MG63 (cell line): ENCODE measurements at regions not wholly inside any gene's neighbourhood (a gene's known extent, or its start where the extent isn't known, plus 50 kb on each side); places are given as distances from the start of the nearest gene placed in this dataset.
"Not testable (repeated sequence)": the region's sequence is repeated elsewhere in the genome, so short reads cannot be mapped to it uniquely, and the experiment has no call there.

ENCODE experiments used
- DNase-seq: peaks from one replicate; pipeline ENCODE4 v3.0.0-alpha.2; 2020
- H3K27me3 ChIP-seq: fragments of 250-450 bp; sonication (Bioruptor Pico); 2 replicates; pipeline ENCODE4 v1.5.1; 2020; ENCODE audit warnings: mild to moderate bottlenecking, moderate library complexity
- H3K36me3 ChIP-seq: fragments of 250-450 bp; sonication (Bioruptor Pico); 2 replicates; pipeline ENCODE4 v1.5.1; 2020; ENCODE audit warnings: mild to moderate bottlenecking, moderate library complexity
- H3K4me3 ChIP-seq: fragments of 250-450 bp; sonication (Bioruptor Pico); 2 replicates; pipeline ENCODE4 v1.5.1; 2020; ENCODE audit warnings: mild to moderate bottlenecking, moderate library complexity
- H3K9me3 ChIP-seq: fragments of 250-450 bp; sonication (Bioruptor Pico); 2 replicates; pipeline ENCODE4 v1.5.1; 2020; ENCODE audit warnings: mild to moderate bottlenecking, moderate library complexity

DNA sequence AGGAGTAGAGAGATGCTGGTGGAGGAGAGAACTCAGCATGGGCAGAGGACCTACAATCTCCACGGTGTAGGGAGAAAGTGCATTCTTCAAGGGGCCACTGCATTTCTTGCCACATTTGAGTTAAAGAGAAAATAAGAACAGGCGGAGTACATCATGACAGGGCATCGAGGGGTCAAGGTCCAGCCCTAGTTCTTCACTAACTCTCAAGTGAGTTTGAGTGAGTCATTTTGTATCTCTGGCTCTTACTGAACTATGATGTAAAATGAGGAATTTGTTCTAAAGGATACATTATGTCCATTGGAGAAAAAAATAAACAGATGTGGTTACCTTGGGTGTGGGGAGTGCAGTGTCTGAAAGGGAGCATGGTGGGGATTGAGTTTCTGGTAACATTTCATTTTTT is 182.9 kb downstream of the XPNPEP1 start:
- Histone ChIP-seq H3K27me3 (no peaks in the 10 kb centered on the region), H3K9me3 (no peaks in the 10 kb centered on the region), H3K4me3 (no peak overlapping the region), H3K36me3 (no peaks in the 10 kb centered on the region)
- peak; percentile 58 for DNase-seq

- H3K27me3 ChIP-seq: no peaks in the 10 kb centered on the region
- H3K9me3 ChIP-seq: no peaks in the 10 kb centered on the region
- DNase-seq: no peak
- H3K36me3 ChIP-seq: no peaks in the 10 kb centered on the region
- no peak overlapping the region for H3K4me3 ChIP-seq
Observed at GRCh38 chr10:109737626-109738025, 185.7 kb downstream of the XPNPEP1 start.

DNA sequence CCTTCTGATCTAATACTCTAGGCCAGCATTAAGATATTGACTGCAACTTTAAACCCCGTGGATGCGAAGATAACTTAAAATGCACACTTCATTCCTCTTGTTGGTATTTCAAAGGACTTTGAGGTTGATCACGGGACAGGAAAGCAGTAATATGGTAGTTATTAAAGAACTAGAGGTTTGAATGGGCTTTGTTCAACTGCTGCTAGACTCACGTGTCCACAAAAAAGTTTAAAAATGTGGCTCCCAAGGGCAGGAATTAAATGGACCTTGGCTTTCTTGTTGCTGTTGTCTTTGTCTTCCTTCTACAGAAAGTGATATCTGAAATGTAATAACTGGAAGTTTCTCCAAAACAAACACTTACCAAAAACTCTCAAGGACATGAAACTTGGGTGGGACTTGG is 186.3 kb downstream of the XPNPEP1 start:
- H3K9me3 ChIP-seq: no peaks in the 10 kb centered on the region
- H3K4me3 ChIP-seq: no peak overlapping the region
- H3K36me3 ChIP-seq: no peaks in the 10 kb centered on the region
- no peaks in the 10 kb centered on the region for H3K27me3 ChIP-seq
- no peak for DNase-seq

DNA sequence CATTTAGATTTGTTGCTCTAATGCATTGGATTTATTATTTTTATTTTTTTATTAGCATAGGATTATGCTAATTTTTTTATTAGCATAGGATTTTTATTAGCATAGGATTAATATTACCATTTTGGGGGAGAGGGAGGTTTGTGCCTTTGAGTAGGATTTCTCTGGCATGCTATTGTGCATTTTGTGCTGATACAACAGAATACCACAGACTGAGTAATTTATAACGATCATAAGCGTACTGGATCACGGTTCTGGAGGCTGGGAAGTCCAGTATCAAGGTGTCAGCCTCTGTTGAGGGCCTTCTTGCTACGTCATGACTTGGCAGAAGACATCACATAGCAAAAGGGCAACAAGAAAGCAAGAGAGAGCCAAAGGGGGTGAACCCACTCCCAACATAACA is 187.5 kb downstream of the XPNPEP1 start:
- no peak for DNase-seq

GRCh38 chr10:109732254-109732965 is 190.9 kb downstream of the XPNPEP1 start:
- DNase-seq: no peak
- Histone ChIP-seq H3K9me3 (no peaks in the 10 kb centered on the region), H3K27me3 (no peaks in the 10 kb centered on the region), H3K4me3 (no peak overlapping the region), H3K36me3 (no peaks in the 10 kb centered on the region)

More for the DNA sequence above, 187.5 kb downstream of the XPNPEP1 start:
- Histone ChIP-seq H3K4me3 (no peak overlapping the region), H3K36me3 (no peaks in the 10 kb centered on the region), H3K27me3 (no peaks in the 10 kb centered on the region), H3K9me3 (no peaks in the 10 kb centered on the region)

DNA sequence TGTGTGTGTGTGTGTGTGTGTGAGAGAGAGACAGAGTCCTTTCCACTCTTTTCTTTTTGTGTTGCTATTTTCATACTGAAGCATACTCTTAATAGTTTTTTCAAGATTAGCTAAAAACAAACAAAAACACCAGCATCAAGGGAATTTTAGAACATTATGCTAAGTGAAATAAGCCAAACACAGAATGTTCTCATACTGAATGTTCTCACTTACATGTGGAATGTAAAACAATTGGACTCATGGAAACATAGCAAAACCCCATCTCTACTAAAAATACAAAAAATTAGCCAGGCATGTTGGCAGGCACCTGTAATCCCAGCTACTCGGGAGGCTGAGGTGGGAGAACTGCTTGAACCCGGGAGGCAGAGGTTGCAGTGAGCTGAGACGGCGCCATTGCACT is 193.4 kb downstream of the XPNPEP1 start:
- H3K4me3 ChIP-seq, H3K27me3 ChIP-seq, H3K36me3 ChIP-seq, DNase-seq, H3K9me3 ChIP-seq: not testable (repeated sequence)

DNA sequence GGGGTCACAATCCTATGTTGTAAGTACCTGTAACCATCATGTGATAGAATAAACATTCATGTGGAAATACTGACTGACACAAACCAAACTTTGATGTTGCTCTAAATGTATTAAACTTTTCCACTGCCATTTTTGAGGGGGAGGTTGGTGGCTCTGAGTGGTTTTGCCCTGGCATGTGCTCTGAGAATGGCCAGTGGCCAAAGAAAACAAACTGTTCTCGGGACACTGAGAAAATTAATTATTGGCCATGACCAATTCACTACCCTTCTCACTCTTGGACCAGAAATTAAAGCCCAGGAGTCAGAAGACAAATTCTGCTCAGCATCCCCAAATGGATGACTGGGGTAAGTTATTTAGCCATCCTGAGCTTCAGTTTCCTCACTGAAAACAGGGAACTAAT is 195.9 kb downstream of the XPNPEP1 start:
- DNase-seq: no peak
- Histone ChIP-seq H3K36me3 (no peaks in the 10 kb centered on the region), H3K27me3 (no peaks in the 10 kb centered on the region), H3K9me3 (no peaks in the 10 kb centered on the region), H3K4me3 (no peak overlapping the region)

- Histone ChIP-seq H3K27me3 (no peaks in the 10 kb centered on the region), H3K36me3 (no peaks in the 10 kb centered on the region), H3K4me3 (no peak overlapping the region), H3K9me3 (no peaks in the 10 kb centered on the region)
- no peak for DNase-seq
Observed at GRCh38 chr10:109726473-109726872, 196.8 kb downstream of the XPNPEP1 start.

DNA sequence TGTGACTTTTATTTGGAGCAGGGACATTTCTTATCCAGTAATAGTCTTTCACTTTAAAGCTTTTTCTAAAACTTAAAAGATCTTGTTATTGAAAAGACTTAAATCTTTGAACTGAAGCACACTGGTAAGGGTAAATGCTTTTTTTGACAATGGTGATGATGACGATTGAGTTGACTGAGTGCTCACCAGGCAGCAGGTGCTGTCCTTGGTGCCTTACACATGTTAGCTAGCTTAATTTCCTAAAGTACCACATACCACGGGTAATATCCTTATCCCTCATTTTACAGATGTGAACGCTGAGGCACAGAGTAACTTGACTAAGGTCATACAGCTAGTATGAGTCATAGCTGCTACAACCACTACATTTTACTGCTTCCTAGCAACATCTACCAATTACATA is 200.0 kb downstream of the XPNPEP1 start:
- Histone ChIP-seq H3K36me3 (no peaks in the 10 kb centered on the region), H3K4me3 (no peak overlapping the region), H3K9me3 (no peaks in the 10 kb centered on the region), H3K27me3 (no peaks in the 10 kb centered on the region)
- DNase-seq: no peak

GRCh38 chr10:109721453-109722064 is 201.8 kb downstream of the XPNPEP1 start:
- no peak for DNase-seq
- Histone ChIP-seq H3K9me3 (no peaks in the 10 kb centered on the region), H3K27me3 (no peaks in the 10 kb centered on the region), H3K36me3 (no peaks in the 10 kb centered on the region), H3K4me3 (no peak overlapping the region)

DNA sequence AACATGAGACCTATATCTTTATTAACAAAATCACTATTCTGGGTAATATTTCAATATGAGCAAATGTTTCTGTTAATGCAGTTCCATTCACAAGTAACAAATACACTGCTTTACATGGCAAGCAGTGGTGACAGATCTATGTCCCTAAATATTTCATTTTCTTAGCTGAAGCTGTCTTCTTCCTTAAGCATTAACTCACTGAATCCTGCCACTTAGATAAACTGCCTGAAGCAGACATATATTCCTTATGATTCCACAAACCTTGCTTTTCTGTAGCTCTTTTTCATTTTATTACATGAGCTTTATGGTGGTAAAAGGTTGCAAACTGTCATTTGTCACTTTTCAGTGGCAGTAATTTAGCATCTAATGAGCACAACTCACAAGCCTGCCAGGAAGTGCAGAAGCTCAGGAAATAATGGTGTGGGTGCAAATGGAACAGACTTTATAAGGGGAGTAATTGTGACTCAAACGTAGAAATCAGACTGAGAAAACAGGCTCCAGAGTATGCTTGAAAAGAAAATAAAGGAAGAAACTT is 217.2 kb downstream of the XPNPEP1 start:
- DNase-seq: no peak
- Histone ChIP-seq H3K9me3 (peaks cover 3% of the 10 kb centered on the region; the same call in 1 of the 2 replicates), H3K36me3 (no peaks in the 10 kb centered on the region), H3K4me3 (no peak overlapping the region), H3K27me3 (no peaks in the 10 kb centered on the region)

GRCh38 chr10:109701633-109702215 is 221.6 kb downstream of the XPNPEP1 start:
- Histone ChIP-seq H3K4me3 (no peak overlapping the region), H3K9me3 (no peaks in the 10 kb centered on the region), H3K36me3 (no peaks in the 10 kb centered on the region), H3K27me3 (no peaks in the 10 kb centered on the region)
- DNase-seq: peak; percentile 4

DNA sequence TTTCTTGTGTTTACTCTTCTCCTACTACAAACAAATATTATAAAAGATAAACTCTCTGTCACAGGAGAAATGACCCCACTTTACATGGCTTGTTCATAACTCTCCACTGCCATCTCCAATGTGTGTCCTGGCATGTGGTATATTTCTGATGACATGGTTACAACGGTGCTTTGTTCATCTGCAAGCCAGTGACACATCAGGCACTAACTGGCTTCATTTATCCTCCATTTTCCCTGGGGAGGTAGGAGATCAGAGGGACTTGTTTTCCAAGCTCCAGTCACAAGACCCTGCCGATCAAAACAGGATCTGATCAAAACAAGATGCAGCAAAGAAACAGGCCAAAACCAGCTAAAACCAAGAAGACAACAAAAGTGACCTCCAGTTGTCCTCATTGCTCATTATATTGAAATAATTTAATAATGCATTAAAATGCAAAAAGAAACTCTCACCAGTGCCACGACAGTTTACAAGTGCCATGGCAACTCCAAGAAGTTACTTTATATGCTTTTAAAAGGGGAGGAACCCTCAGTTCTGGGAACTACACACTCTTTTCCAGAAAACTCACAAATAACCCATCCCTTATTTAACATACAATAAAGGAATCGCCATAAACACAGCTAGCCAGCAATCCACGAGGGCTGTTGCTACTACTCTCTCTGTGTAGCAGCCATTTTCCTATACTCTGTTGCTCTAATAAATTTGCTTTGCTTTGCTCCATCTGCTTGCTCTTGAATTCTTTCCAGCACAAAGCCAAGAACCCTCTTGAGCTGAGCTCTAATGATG is 224.2 kb downstream of the XPNPEP1 start:
- no peaks in the 10 kb centered on the region for H3K27me3 ChIP-seq
- no peaks in the 10 kb centered on the region for H3K9me3 ChIP-seq

DNA sequence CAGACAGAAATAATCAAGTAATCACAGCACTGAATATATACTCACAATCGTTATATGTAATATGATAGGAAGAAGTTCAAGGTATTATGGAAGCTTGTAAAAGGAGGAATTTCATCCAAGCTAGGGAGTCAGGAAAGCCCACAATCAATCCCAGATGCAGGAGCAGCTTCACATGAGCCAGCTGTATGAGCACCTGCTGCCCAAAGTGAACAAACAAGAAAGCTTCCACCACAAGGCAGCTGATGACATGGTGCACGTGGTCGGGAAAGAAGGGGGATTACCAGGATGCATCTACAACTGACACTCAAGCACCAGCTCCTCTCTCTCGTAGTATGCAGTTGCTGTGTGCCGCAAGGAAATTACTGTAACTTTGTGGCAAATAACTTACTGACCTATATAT is 225.2 kb downstream of the XPNPEP1 start:
- Histone ChIP-seq H3K4me3 (no peak overlapping the region), H3K36me3 (no peaks in the 10 kb centered on the region), H3K9me3 (no peaks in the 10 kb centered on the region), H3K27me3 (no peaks in the 10 kb centered on the region)
- no peak for DNase-seq

More for the DNA sequence above, 224.2 kb downstream of the XPNPEP1 start:
- H3K36me3 ChIP-seq: no peaks in the 10 kb centered on the region
- no peak for DNase-seq
- no peak overlapping the region for H3K4me3 ChIP-seq

- Histone ChIP-seq H3K9me3 (no peaks in the 10 kb centered on the region), H3K27me3 (no peaks in the 10 kb centered on the region), H3K36me3 (no peaks in the 10 kb centered on the region), H3K4me3 (no peak overlapping the region)
- no peak for DNase-seq
Observed at GRCh38 chr10:109696981-109697775, 226.1 kb downstream of the XPNPEP1 start.

DNA sequence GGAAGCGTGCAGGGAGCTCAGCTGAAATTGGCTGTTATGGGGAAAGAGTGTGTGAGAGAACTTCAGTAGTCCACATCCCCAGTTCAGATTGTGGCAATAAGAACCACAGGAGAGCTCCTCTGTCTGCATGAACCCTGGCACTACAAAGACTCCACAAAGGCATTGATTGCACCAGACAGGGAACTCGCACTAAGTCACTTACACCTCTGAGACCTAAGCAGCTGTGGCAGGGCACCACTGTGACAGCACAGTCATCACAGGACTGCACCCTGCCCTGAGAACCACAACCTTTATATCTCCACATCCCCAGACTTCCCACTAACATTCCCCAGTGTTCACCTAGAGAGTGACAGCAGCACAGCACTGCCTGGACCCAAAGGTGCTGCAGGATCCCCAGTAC is 226.8 kb downstream of the XPNPEP1 start:
- Histone ChIP-seq H3K36me3 (no peaks in the 10 kb centered on the region), H3K4me3 (no peak overlapping the region), H3K27me3 (no peaks in the 10 kb centered on the region), H3K9me3 (no peaks in the 10 kb centered on the region)
- no peak for DNase-seq
